ENCODE measurements at regions not wholly inside any gene's neighbourhood (a gene's known extent, or its start where the extent isn't known, plus 50 kb on each side); places are given as distances from the start of the nearest gene placed in this dataset.

GRCh38 chr4:126614356-126614855, 1018.4 kb upstream of the INTU start:
- no peaks in the 10 kb centered on the region for H3K9me3 ChIP-seq
- no peaks in the 10 kb centered on the region for H3K36me3 ChIP-seq
- H3K27ac ChIP-seq: no peak overlapping the region
- no peak overlapping the region for H3K4me3 ChIP-seq
- TF ChIP-seq, protein P1, sequence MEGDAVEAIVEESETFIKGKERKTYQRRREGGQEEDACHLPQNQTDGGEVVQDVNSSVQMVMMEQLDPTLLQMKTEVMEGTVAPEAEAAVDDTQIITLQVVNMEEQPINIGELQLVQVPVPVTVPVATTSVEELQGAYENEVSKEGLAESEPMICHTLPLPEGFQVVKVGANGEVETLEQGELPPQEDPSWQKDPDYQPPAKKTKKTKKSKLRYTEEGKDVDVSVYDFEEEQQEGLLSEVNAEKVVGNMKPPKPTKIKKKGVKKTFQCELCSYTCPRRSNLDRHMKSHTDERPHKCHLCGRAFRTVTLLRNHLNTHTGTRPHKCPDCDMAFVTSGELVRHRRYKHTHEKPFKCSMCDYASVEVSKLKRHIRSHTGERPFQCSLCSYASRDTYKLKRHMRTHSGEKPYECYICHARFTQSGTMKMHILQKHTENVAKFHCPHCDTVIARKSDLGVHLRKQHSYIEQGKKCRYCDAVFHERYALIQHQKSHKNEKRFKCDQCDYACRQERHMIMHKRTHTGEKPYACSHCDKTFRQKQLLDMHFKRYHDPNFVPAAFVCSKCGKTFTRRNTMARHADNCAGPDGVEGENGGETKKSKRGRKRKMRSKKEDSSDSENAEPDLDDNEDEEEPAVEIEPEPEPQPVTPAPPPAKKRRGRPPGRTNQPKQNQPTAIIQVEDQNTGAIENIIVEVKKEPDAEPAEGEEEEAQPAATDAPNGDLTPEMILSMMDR (IDR thresholded peaks at IDR 0.05): no peak
- no peak for TF ChIP-seq POLR2A (IDR thresholded peaks at IDR 0.05)
- no peaks in the 10 kb centered on the region for H3K4me1 ChIP-seq
- H3K27me3 ChIP-seq: no peaks in the 10 kb centered on the region
- no peak for DNase-seq

- TF ChIP-seq, protein P1 (IDR thresholded peaks at IDR 0.05): no peak
- TF ChIP-seq POLR2A (IDR thresholded peaks at IDR 0.05): no peak
- no peak for DNase-seq
- no peaks in the 10 kb centered on the region for H3K36me3 ChIP-seq
- no peak overlapping the region for H3K4me3 ChIP-seq
- H3K27me3 ChIP-seq: no peaks in the 10 kb centered on the region
- H3K27ac ChIP-seq: no peak overlapping the region
- no peaks in the 10 kb centered on the region for H3K4me1 ChIP-seq
- H3K9me3 ChIP-seq: no peaks in the 10 kb centered on the region
These were observed 1016.0 kb upstream of the INTU start for GRCh38 chr4:126616795-126617194.

DNA sequence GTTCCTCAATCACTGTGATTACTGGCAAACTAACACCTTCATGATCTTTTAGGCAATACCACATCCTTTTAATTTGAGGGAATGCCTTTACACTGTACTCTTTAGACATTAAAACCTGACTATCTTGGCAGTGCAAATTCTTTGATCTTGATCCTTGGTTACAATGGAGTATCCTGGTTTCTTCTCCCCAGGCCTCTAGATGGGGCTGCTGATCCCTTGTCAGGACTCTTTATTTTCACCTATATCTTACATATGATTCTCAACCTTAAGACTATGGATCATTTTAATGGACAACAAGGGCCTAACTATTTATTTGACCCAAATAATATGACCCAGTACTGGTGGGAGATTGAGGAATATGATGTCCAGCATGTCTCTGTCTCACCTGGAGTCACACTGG, 1005.5 kb upstream of the INTU start:
- DNase-seq: no peak
- Histone ChIP-seq H3K27ac (no peak overlapping the region), H3K9me3 (no peaks in the 10 kb centered on the region), H3K36me3 (no peaks in the 10 kb centered on the region), H3K4me3 (no peak overlapping the region), H3K4me1 (no peaks in the 10 kb centered on the region), H3K27me3 (no peaks in the 10 kb centered on the region)
- no peak for TF ChIP-seq POLR2A (IDR thresholded peaks at IDR 0.05)
- TF ChIP-seq, protein P1 (IDR thresholded peaks at IDR 0.05): no peak

DNA sequence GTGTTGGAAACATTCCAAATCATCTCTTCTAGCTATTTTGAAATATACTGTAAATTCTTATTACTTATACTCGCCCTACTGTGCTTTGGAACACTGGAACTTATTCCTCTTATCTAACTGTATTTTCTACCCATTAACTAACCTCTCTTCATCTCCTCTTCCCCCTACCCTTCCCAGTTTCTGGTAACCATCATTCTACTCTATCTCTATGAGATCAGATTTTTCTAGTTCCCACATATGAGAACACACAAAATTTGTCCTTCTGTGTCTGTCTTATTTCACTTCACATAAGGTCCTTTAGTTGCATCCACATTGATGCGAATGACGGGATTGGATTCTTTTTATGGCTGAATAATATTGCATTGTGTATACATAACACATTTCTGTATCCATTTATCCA, 1003.8 kb upstream of the INTU start:
- no peaks in the 10 kb centered on the region for H3K4me1 ChIP-seq
- H3K9me3 ChIP-seq: no peaks in the 10 kb centered on the region
- no peak overlapping the region for H3K27ac ChIP-seq
- TF ChIP-seq, protein P1 (IDR thresholded peaks at IDR 0.05): no peak
- TF ChIP-seq POLR2A (IDR thresholded peaks at IDR 0.05): no peak
- no peak overlapping the region for H3K4me3 ChIP-seq
- no peak for DNase-seq
- H3K27me3 ChIP-seq: no peaks in the 10 kb centered on the region
- no peaks in the 10 kb centered on the region for H3K36me3 ChIP-seq

- Histone ChIP-seq H3K27me3 (no peaks in the 10 kb centered on the region), H3K4me1 (no peaks in the 10 kb centered on the region), H3K4me3 (no peak overlapping the region), H3K27ac (no peak overlapping the region), H3K9me3 (no peaks in the 10 kb centered on the region), H3K36me3 (no peaks in the 10 kb centered on the region)
- no peak for DNase-seq
- no peak for TF ChIP-seq POLR2A (IDR thresholded peaks at IDR 0.05)
- TF ChIP-seq, protein P1 (IDR thresholded peaks at IDR 0.05): no peak
These were observed 1002.5 kb upstream of the INTU start for GRCh38 chr4:126630230-126630629.

DNA sequence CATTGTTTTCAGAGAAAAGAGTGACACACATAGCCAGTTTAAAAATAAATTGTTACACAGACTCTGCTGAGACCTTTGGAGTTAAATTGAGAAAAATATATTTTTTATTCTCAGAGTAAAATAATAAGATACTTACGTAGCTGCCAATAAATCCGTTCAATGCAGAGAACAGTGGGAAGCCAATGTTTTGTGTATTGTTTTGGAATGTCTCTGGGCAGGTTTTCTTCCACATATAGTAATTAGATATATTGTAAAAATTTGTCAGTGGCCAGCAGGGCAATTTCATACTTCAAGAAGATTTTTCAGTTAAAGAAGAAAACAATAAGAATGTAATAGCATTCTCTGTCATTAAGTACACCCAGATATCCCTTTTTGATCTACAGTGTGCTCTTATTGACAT, 999.5 kb upstream of the INTU start:
- no peaks in the 10 kb centered on the region for H3K4me1 ChIP-seq
- TF ChIP-seq, protein P1 (IDR thresholded peaks at IDR 0.05): no peak
- no peak for TF ChIP-seq POLR2A (IDR thresholded peaks at IDR 0.05)
- no peak overlapping the region for H3K27ac ChIP-seq
- no peak overlapping the region for H3K4me3 ChIP-seq
- H3K9me3 ChIP-seq: no peaks in the 10 kb centered on the region
- H3K36me3 ChIP-seq: no peaks in the 10 kb centered on the region
- no peaks in the 10 kb centered on the region for H3K27me3 ChIP-seq
- no peak for DNase-seq

All from Peyer's patch (tissue), 4 donors.